A549 (cell line): ENCODE measurements at regions not wholly inside any gene's neighbourhood (a gene's known extent, or its start where the extent isn't known, plus 50 kb on each side); places are given as distances from the start of the nearest gene placed in this dataset.

Experiments
- ATAC-seq, 2 experiments: fragments of 200-7000 bp in 1 of 2; fragments of >200 bp in 1 of 2; cut with Nextera tagmentation in 1 of 2; cut with Tn5 transposase in 1 of 2; 3 replicates each; pipeline versions ENCODE4 v1.8.0 to v1.9.1; 2018 to 2020; ENCODE audit warnings: mild to moderate bottlenecking in 1 of 2, moderate library complexity in 1 of 2
- CTCF ChIA-PET: fragments of 300-600 bp; sonication (Branson Sonifier 250); formaldehyde crosslinking; extraction: SDS; loops from one replicate; lab custom pipeline; 2021; ENCODE audit warnings: antibody characterized with exemption, inconsistent platforms; lab: Yijun Ruan, JAX
- POLR2A ChIA-PET: fragments of 350-600 bp; formaldehyde crosslinking; extraction: SDS; loops from one replicate; lab custom pipeline; 2021; ENCODE audit warnings: antibody characterized with exemption, inconsistent platforms; lab: Yijun Ruan, JAX
- DNase-seq, 2 experiments: peaks; one replicate each; pipeline versions ENCODE4 v3.0.0 to v3.0.0-alpha.2; 2011 to 2016; ENCODE audit warnings: low read depth in 1 of 2, low spot score in 1 of 2
- FAIRE-seq: peaks from 2 replicates; lab custom pipeline; 2011; peaks lifted over from hg19 to GRCh38; lab: Jason Lieb, UNC
- H3K27ac ChIP-seq, 2 experiments: fragments of >200 bp; sonication (Bioruptor Twin); formaldehyde crosslinking; 3 replicates each; pipeline ENCODE4 v1.5.1; 2016 to 2017
- H3K4me1 ChIP-seq: fragments of >200 bp; sonication (Bioruptor Twin); formaldehyde crosslinking; 3 replicates; pipeline ENCODE4 v1.6.1; 2016
- H3K4me2 ChIP-seq: fragments of >200 bp; sonication (Bioruptor Twin); formaldehyde crosslinking; 3 replicates; pipeline ENCODE4 v1.6.1; 2016
- H3K4me3 ChIP-seq: fragments of >200 bp; sonication (Bioruptor Twin); formaldehyde crosslinking; 3 replicates; pipeline ENCODE4 v1.5.1; 2016
- H3K9me3 ChIP-seq: fragments of >200 bp; sonication (Bioruptor Twin); formaldehyde crosslinking; 3 replicates; pipeline ENCODE4 v1.6.1; 2016
- BHLHE40 ChIP-seq: IDR thresholded peaks from 2 replicates; pipeline ENCODE4 v1.6.1; 2012; ENCODE audit warnings: low read depth, low read length, inconsistent platforms
- CBX8 ChIP-seq: fragments of 200-600 bp; sonication (generic); IDR thresholded peaks from 2 replicates; pipeline ENCODE4 v1.6.1; 2016
- CTCF ChIP-seq: fragments of >200 bp; sonication (Bioruptor Twin); formaldehyde crosslinking; IDR thresholded peaks from 3 replicates; pipeline ENCODE4 v1.5.1; 2016
- E2F6 ChIP-seq: IDR thresholded peaks from 2 replicates; pipeline ENCODE4 v1.6.1; 2012; ENCODE audit warnings: low read depth, borderline replicate concordance
- EHMT2 ChIP-seq: fragments of 200-600 bp; sonication (generic); IDR thresholded peaks from 2 replicates; pipeline ENCODE4 v1.6.1; 2016; ENCODE audit warnings: antibody characterized with exemption, low read depth, mild to moderate bottlenecking, moderate library complexity
- FOSB ChIP-seq: fragments of 250-450 bp; sonication (Bioruptor Pico); IDR thresholded peaks from 2 replicates; pipeline ENCODE4 v1.5.0; 2020; ENCODE audit warnings: mild to moderate bottlenecking, moderate library complexity
- FOXS1 ChIP-seq: fragments of 250-450 bp; sonication (Bioruptor Pico); IDR thresholded peaks from 2 replicates; pipeline ENCODE4 v1.5.0; 2020; ENCODE audit warnings: mild to moderate bottlenecking, moderate library complexity
- GATA3 ChIP-seq: IDR thresholded peaks from 2 replicates; pipeline ENCODE4 v1.6.1; 2012; ENCODE audit warnings: borderline replicate concordance
- HDAC2 ChIP-seq: fragments of 200-600 bp; sonication (generic); IDR thresholded peaks from 2 replicates; pipeline ENCODE4 v1.6.1; 2016
- HOXA7 ChIP-seq: fragments of 250-450 bp; sonication (Bioruptor Pico); IDR thresholded peaks from 2 replicates; pipeline ENCODE4 v1.5.0; 2020; ENCODE audit warnings: mild to moderate bottlenecking, moderate library complexity
- HOXB13 ChIP-seq: fragments of 250-450 bp; sonication (Bioruptor Pico); IDR thresholded peaks from 2 replicates; pipeline ENCODE4 v1.5.0; 2020; ENCODE audit warnings: low read depth, mild to moderate bottlenecking, moderate library complexity
- JUN ChIP-seq, 2 experiments: fragments of >200 bp; sonication (Bioruptor Twin); formaldehyde crosslinking; IDR thresholded peaks; 2 replicates in 1 of 2; 3 replicates in 1 of 2; pipeline ENCODE4 v1.6.1; 2016 to 2017
- KDM5A ChIP-seq: fragments of 200-600 bp; sonication (generic); IDR thresholded peaks from 2 replicates; pipeline ENCODE4 v1.6.1; 2016; ENCODE audit warnings: antibody characterized with exemption, mild to moderate bottlenecking
- MAFK ChIP-seq: fragments of 450-650 bp; IDR thresholded peaks from 2 replicates; pipeline ENCODE4 v1.6.1; 2014; ENCODE audit not compliant: partially characterized antibody
- NPAS2 ChIP-seq: fragments of 250-450 bp; sonication (Bioruptor Pico); IDR thresholded peaks from 2 replicates; pipeline ENCODE4 v1.8.0; 2022; ENCODE audit warnings: mild to moderate bottlenecking, moderate library complexity, borderline replicate concordance
- RAD21 ChIP-seq, 2 experiments: fragments of >200 bp in 1 of 2; sonication (Bioruptor Twin) in 1 of 2; formaldehyde crosslinking in 1 of 2; IDR thresholded peaks in 1 of 2; conservative IDR thresholded peaks in 1 of 2; 2 replicates in 1 of 2; 3 replicates in 1 of 2; pipeline ENCODE4 v1.6.1; 2012 to 2018; ENCODE audit warnings: inconsistent platforms in 1 of 2
- REST ChIP-seq: fragments of 200-600 bp; sonication (generic); IDR thresholded peaks from 2 replicates; pipeline ENCODE4 v1.6.1; 2016; ENCODE audit warnings: antibody characterized with exemption, mild to moderate bottlenecking, moderate library complexity
- SMC3 ChIP-seq: fragments of >200 bp; sonication (Bioruptor Twin); formaldehyde crosslinking; IDR thresholded peaks from 3 replicates; pipeline ENCODE4 v1.6.1; 2018; ENCODE audit warnings: inconsistent platforms
- ZFP36 ChIP-seq: fragments of 450-650 bp; IDR thresholded peaks from 2 replicates; pipeline ENCODE4 v1.6.1; 2014; ENCODE audit warnings: borderline replicate concordance; ENCODE audit not compliant: partially characterized antibody
- WGBS: methylation state at CpG from one replicate; pipeline ENCODE4 v1.1.6; 2017; ENCODE audit errors: missing lambda C conversion rate; 5-methylcytosine and 5-hydroxymethylcytosine counted together
- TF ChIP-seq, protein P1 (sequence below): fragments of 250-450 bp; sonication (Bioruptor Pico); IDR thresholded peaks from 2 replicates; pipeline ENCODE4 v1.5.0; 2020; ENCODE audit warnings: low read depth, mild to moderate bottlenecking, moderate library complexity
- TF ChIP-seq, protein P2 (sequence below): fragments of >200 bp; sonication (Bioruptor Twin); formaldehyde crosslinking; IDR thresholded peaks from 2 replicates; pipeline ENCODE4 v1.6.1; 2016

DNA sequence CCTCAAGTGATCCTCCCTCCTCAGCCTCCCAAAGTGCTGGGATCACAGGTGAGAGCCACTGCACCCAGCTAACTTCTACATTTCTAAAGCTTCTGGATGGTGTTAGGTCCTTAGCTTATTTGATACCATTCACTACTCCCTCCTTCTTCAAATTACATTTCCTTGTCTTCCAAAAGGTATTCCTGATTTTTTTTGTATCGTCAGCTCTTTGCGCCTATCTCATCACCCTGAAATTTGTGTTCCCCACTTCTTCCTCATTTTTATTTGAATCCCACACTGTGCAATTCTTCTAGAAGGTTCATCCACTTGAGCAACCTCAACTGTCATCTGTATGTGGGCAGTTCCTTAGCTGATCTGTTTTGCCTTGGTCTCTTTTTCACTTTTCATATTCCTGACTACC is 241.8 kb upstream of the RGS6 start:
- FAIRE-seq, result no peak
- POLR2A ChIA-PET, result no interaction called here
- TF ChIP-seq ZFP36 (no peak), HDAC2 (no peak), MAFK (peak; percentile 47)
- TF ChIP-seq, all 56 proteins: peak for 1
- H3K9me3 ChIP-seq, result no peaks in the 10 kb centered on the region
- H3K4me2 ChIP-seq, result no peak overlapping the region
- 89% methylated on average over 2 of the region's 2 CpGs for WGBS
- no peaks in the 10 kb centered on the region for H3K4me1 ChIP-seq
- ATAC-seq (no peak), DNase-seq (no peak)
- H3K4me3 ChIP-seq, result no peak overlapping the region
- no peak overlapping the region for H3K27ac ChIP-seq
- CTCF ChIA-PET, result interaction anchor here (0.8 kb wide), 1 partner anchor 63 kb away, joined by 4 read pairs; no protein-coding TSS in a partner anchor

GRCh38 chr14:71692496-71692895 is 239.7 kb upstream of the RGS6 start:
- FAIRE-seq (no peak), ATAC-seq (no peak)

DNA sequence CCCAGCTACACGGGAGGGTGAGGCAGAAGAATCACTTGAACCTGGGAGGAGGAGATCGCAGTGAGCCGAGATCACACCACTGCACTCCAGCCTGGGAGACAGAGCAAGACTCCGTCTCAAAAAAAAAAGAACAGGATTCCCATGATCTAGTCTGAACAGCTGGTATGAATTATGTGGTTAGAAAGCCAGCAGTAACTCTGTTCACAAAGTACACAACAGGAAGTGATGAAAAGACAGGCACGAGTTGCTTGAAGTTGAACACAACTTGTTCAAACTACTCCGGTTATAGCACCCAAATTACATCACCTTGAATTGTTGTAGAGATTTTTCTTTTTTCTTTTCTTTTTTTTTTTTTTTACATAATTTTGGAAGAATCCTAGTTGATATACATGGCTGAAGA is 238.8 kb upstream of the RGS6 start:
- no peak for ATAC-seq
- H3K9me3 ChIP-seq, result no peaks in the 10 kb centered on the region
- DNase-seq, result no peak
- FAIRE-seq, result no peak
- CTCF ChIA-PET, result no interaction called here
- TF ChIP-seq GATA3, result no peak
- no peak for TF ChIP-seq E2F6
- TF ChIP-seq HOXB13 (CRISPR knock-in tag), result no peak
- TF ChIP-seq, protein P1, sequence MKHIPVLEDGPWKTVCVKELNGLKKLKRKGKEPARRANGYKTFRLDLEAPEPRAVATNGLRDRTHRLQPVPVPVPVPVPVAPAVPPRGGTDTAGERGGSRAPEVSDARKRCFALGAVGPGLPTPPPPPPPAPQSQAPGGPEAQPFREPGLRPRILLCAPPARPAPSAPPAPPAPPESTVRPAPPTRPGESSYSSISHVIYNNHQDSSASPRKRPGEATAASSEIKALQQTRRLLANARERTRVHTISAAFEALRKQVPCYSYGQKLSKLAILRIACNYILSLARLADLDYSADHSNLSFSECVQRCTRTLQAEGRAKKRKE, result no peak
- H3K4me2 ChIP-seq, result no peak overlapping the region
- 85% methylated on average over 6 of the region's 6 CpGs for WGBS
- H3K4me1 ChIP-seq, result no peaks in the 10 kb centered on the region
- POLR2A ChIA-PET, result no interaction called here
- H3K27ac ChIP-seq, result no peak overlapping the region
- H3K4me3 ChIP-seq, result no peak overlapping the region

More at GRCh38 chr14:71692496-71692895, 239.7 kb upstream of the RGS6 start:
- Histone ChIP-seq H3K4me1 (no peaks in the 10 kb centered on the region), H3K27ac (no peak overlapping the region), H3K4me2 (no peak overlapping the region), H3K9me3 (no peaks in the 10 kb centered on the region), H3K4me3 (no peak overlapping the region)
- CTCF ChIA-PET, result interaction anchor here (0.5 to 0.6 kb wide), 2 partner anchors 8 to 325 kb away, joined by 3 read pairs; no protein-coding TSS in a partner anchor
- 45% methylated on average over 4 of the region's 4 CpGs for WGBS
- no peak for DNase-seq
- POLR2A ChIA-PET, result no interaction called here
- TF ChIP-seq FOSB (CRISPR knock-in tag), result no peak
- TF ChIP-seq BHLHE40, result no peak
- no peak for TF ChIP-seq JUN (IDR thresholded peaks at IDR 0.05)
- no peak for TF ChIP-seq CBX8

- FAIRE-seq (no peak), ATAC-seq (no peak), DNase-seq (no peak)
- TF ChIP-seq NPAS2 (CRISPR knock-in tag), result no peak
- TF ChIP-seq HOXA7 (CRISPR knock-in tag), result no peak
- TF ChIP-seq, protein P2, sequence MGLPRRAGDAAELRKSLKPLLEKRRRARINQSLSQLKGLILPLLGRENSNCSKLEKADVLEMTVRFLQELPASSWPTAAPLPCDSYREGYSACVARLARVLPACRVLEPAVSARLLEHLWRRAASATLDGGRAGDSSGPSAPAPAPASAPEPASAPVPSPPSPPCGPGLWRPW, result no peak
- no peak for TF ChIP-seq KDM5A
- TF ChIP-seq SMC3, result no peak
- no peak for TF ChIP-seq FOXS1
- no peak for TF ChIP-seq EHMT2
- no peak for TF ChIP-seq CTCF
- TF ChIP-seq RAD21 (conservative IDR thresholded peaks at IDR 0.05 in 1 of 2, IDR thresholded peaks at IDR 0.05 in 1 of 2), result no peak
- TF ChIP-seq REST, result no peak
- TF ChIP-seq, protein P1, result no peak
- Histone ChIP-seq H3K27ac (no peak overlapping the region), H3K4me2 (no peak overlapping the region), H3K4me1 (no peaks in the 10 kb centered on the region), H3K9me3 (no peaks in the 10 kb centered on the region), H3K4me3 (no peak overlapping the region)
- POLR2A ChIA-PET, result no interaction called here
- CTCF ChIA-PET, result no interaction called here
- WGBS, result 71% methylated on average over 8 of the region's 8 CpGs
Measured at GRCh38 chr14:71694591-71695530, 237.4 kb upstream of the RGS6 start.
